ENCODE measurements at regions not wholly inside any gene's neighbourhood (a gene's known extent, or its start where the extent isn't known, plus 50 kb on each side); places are given as distances from the start of the nearest gene placed in this dataset.

GRCh38 chr9:105054491-105054890, 126.5 kb upstream of the ABCA1 start:
- TF ChIP-seq ZNF184 (tag by site-specific recombination; IDR thresholded peaks at IDR 0.05) (no peak), ZNF785 (tag by site-specific recombination; IDR thresholded peaks at IDR 0.05) (no peak), ZNF133 (tag by site-specific recombination; IDR thresholded peaks at IDR 0.05) (no peak), ZNF654 (tag by site-specific recombination; IDR thresholded peaks at IDR 0.05; ENCODE audit: low read depth) (no peak), TRIM28 (IDR thresholded peaks at IDR 0.05; ENCODE audit: borderline replicate concordance, low read length) (no peak), ZNF24 (tag by site-specific recombination; IDR thresholded peaks at IDR 0.05) (no peak), CTCF (tag by site-specific recombination; IDR thresholded peaks at IDR 0.05) (no peak), ZNF169 (tag by site-specific recombination; IDR thresholded peaks at IDR 0.05) (no peak), MZF1 (tag by site-specific recombination; IDR thresholded peaks at IDR 0.05; ENCODE audit: borderline replicate concordance) (no peak), ZNF513 (tag by site-specific recombination; IDR thresholded peaks at IDR 0.05) (no peak), IKZF3 (tag by site-specific recombination; IDR thresholded peaks at IDR 0.05) (no peak), ZNF292 (tag by site-specific recombination; IDR thresholded peaks at IDR 0.05; ENCODE audit: borderline replicate concordance, low read depth) (no peak), ZXDB (tag by site-specific recombination; IDR thresholded peaks at IDR 0.05) (no peak), ZBTB7A (tag by site-specific recombination; IDR thresholded peaks at IDR 0.05; ENCODE audit: low read depth) (no peak)
